Brain microvascular endothelial cell (primary cell): ENCODE measurements at regions not wholly inside any gene's neighbourhood (a gene's known extent, or its start where the extent isn't known, plus 50 kb on each side); places are given as distances from the start of the nearest gene placed in this dataset.
"Not testable (repeated sequence)": the region's sequence is repeated elsewhere in the genome, so short reads cannot be mapped to it uniquely, and the experiment has no call there.

Experiments used
- DNase-seq: peaks from one replicate; pipeline ENCODE4 v3.0.0-alpha.2; 2020
- H3K27ac ChIP-seq: fragments of 250-450 bp; sonication (Bioruptor Pico); 2 replicates; pipeline ENCODE4 v1.5.1; 2020; ENCODE audit warnings: mild to moderate bottlenecking, moderate library complexity
- H3K27me3 ChIP-seq: fragments of 250-450 bp; sonication (Bioruptor Pico); replicated peaks from 2 replicates; pipeline ENCODE4 v1.5.1; 2020; ENCODE audit warnings: mild to moderate bottlenecking
- H3K36me3 ChIP-seq: fragments of 250-450 bp; sonication (Bioruptor Pico); replicated peaks from 2 replicates; pipeline ENCODE4 v1.5.1; 2020; ENCODE audit warnings: mild to moderate bottlenecking
- H3K4me3 ChIP-seq: 2 replicates; pipeline ENCODE4 v1.5.1; 2011; ENCODE audit warnings: low read depth, mild to moderate bottlenecking, control low read depth, low read length, moderate library complexity
- CTCF ChIP-seq: IDR thresholded peaks from 2 replicates; pipeline ENCODE4 v1.5.1; 2011; ENCODE audit warnings: low read depth, mild to moderate bottlenecking, moderate library complexity, low read length, control low read depth, inconsistent platforms; ENCODE audit errors: missing control alignments
- in situ Hi-C: cut with HindIII; loops from 2 replicates; pipeline ENCODE4 v1.10.0; 2017; ENCODE audit warnings: low sequenced_read_pairs, low pct_ligation_motif_present

- TF ChIP-seq CTCF = no peak
Measured at GRCh38 chr2:150124739-150125138, 362.7 kb downstream of the RND3 start.

GRCh38 chr2:150122871-150123613 lies 364.4 kb downstream of the RND3 start:
- in situ Hi-C loops = no loop called here
- no peak for TF ChIP-seq CTCF

More at GRCh38 chr2:150124739-150125138, 362.7 kb downstream of the RND3 start:
- no peaks in the 10 kb centered on the region for H3K27me3 ChIP-seq
- H3K36me3 ChIP-seq = no peaks in the 10 kb centered on the region
- DNase-seq = no peak
- peak overlapping the region; percentile 93 for H3K27ac ChIP-seq
- H3K4me3 ChIP-seq = no peak overlapping the region
- in situ Hi-C loops = no loop called here

GRCh38 chr2:150122156-150122555 lies 365.3 kb downstream of the RND3 start:
- Histone ChIP-seq H3K4me3 (no peak overlapping the region), H3K36me3 (no peaks in the 10 kb centered on the region), H3K27me3 (no peaks in the 10 kb centered on the region), H3K27ac (no peak overlapping the region)
- in situ Hi-C loops = no loop called here
- DNase-seq = no peak
- no peak for TF ChIP-seq CTCF

More at GRCh38 chr2:150122871-150123613, 364.4 kb downstream of the RND3 start:
- Histone ChIP-seq H3K27me3 (no peaks in the 10 kb centered on the region), H3K36me3 (no peaks in the 10 kb centered on the region), H3K27ac (peak overlapping the region; percentile 69), H3K4me3 (no peak overlapping the region)
- peak; percentile 68 for DNase-seq

- Histone ChIP-seq H3K27me3 (no peaks in the 10 kb centered on the region), H3K27ac (no peak overlapping the region), H3K36me3 (no peaks in the 10 kb centered on the region), H3K4me3 (no peak overlapping the region)
- in situ Hi-C loops = no loop called here
- TF ChIP-seq CTCF = no peak
- no peak for DNase-seq
Measured at GRCh38 chr2:150120326-150120955, 367.0 kb downstream of the RND3 start.

GRCh38 chr2:150119819-150120218 lies 367.6 kb downstream of the RND3 start:
- in situ Hi-C loops = no loop called here
- Histone ChIP-seq H3K27ac (no peak overlapping the region), H3K27me3 (no peaks in the 10 kb centered on the region), H3K36me3 (no peaks in the 10 kb centered on the region), H3K4me3 (no peak overlapping the region)
- no peak for TF ChIP-seq CTCF
- no peak for DNase-seq

- H3K4me3 ChIP-seq, H3K36me3 ChIP-seq, DNase-seq, in situ Hi-C loops, H3K27me3 ChIP-seq, H3K27ac ChIP-seq: not testable (repeated sequence)
Measured at GRCh38 chr2:150114089-150114488, 373.4 kb downstream of the RND3 start.
